ENCODE measurements at regions not wholly inside any gene's neighbourhood (a gene's known extent, or its start where the extent isn't known, plus 50 kb on each side); places are given as distances from the start of the nearest gene placed in this dataset.

GRCh38 chr1:220335668-220336067, 63.4 kb upstream of the RAB3GAP2 start:
- TF ChIP-seq CTCF (IDR thresholded peaks at IDR 0.05) (no peak), POLR2A (IDR thresholded peaks at IDR 0.05) (no peak)

Data from body of pancreas (tissue), 4 donors.